ENCODE measurements at regions not wholly inside any gene's neighbourhood (a gene's known extent, or its start where the extent isn't known, plus 50 kb on each side); places are given as distances from the start of the nearest gene placed in this dataset.
A peak's percentile ranks its signal among the peaks of the same experiment; 100 is the strongest.

GRCh38 chr6:149181304-149181703, 136.2 kb upstream of the TAB2 start:
- no peak for TF ChIP-seq ZFX (IDR thresholded peaks at IDR 0.05; ENCODE audit: borderline replicate concordance)
- no peak for TF ChIP-seq CTCF (IDR thresholded peaks at IDR 0.05)
- H3K27ac ChIP-seq = no peak overlapping the region

GRCh38 chr6:149182262-149182661, 135.2 kb upstream of the TAB2 start:
- no peak overlapping the region for H3K27ac ChIP-seq
- no peak for TF ChIP-seq CTCF (IDR thresholded peaks at IDR 0.05)

GRCh38 chr6:149184523-149184922, 133.0 kb upstream of the TAB2 start:
- TF ChIP-seq ZFX (IDR thresholded peaks at IDR 0.05; ENCODE audit: borderline replicate concordance) (no peak), CTCF (IDR thresholded peaks at IDR 0.05) (no peak)
- H3K27ac ChIP-seq = no peak overlapping the region

- no peak overlapping the region for H3K27ac ChIP-seq
- TF ChIP-seq ZFX (IDR thresholded peaks at IDR 0.05; ENCODE audit: borderline replicate concordance) = no peak
- TF ChIP-seq CTCF (IDR thresholded peaks at IDR 0.05) = no peak
These were observed 131.6 kb upstream of the TAB2 start for GRCh38 chr6:149185799-149186357.

- TF ChIP-seq CTCF (IDR thresholded peaks at IDR 0.05) = no peak
- TF ChIP-seq ZFX (IDR thresholded peaks at IDR 0.05; ENCODE audit: borderline replicate concordance) = no peak
These were observed 130.6 kb upstream of the TAB2 start for GRCh38 chr6:149186873-149187272.

GRCh38 chr6:149190224-149190831, 127.2 kb upstream of the TAB2 start:
- H3K27ac ChIP-seq = no peak overlapping the region
- TF ChIP-seq CTCF (IDR thresholded peaks at IDR 0.05) (peak; percentile 57), ZFX (IDR thresholded peaks at IDR 0.05; ENCODE audit: borderline replicate concordance) (no peak)

More at GRCh38 chr6:149186873-149187272, 130.6 kb upstream of the TAB2 start:
- H3K27ac ChIP-seq = no peak overlapping the region

GRCh38 chr6:149194820-149195558, 122.5 kb upstream of the TAB2 start:
- no peak overlapping the region for H3K27ac ChIP-seq
- TF ChIP-seq CTCF (IDR thresholded peaks at IDR 0.05) (no peak), ZFX (IDR thresholded peaks at IDR 0.05; ENCODE audit: borderline replicate concordance) (no peak)
